ENCODE measurements at regions not wholly inside any gene's neighbourhood (a gene's known extent, or its start where the extent isn't known, plus 50 kb on each side); places are given as distances from the start of the nearest gene placed in this dataset.
A peak's percentile ranks its signal among the peaks of the same experiment; 100 is the strongest.

DNA sequence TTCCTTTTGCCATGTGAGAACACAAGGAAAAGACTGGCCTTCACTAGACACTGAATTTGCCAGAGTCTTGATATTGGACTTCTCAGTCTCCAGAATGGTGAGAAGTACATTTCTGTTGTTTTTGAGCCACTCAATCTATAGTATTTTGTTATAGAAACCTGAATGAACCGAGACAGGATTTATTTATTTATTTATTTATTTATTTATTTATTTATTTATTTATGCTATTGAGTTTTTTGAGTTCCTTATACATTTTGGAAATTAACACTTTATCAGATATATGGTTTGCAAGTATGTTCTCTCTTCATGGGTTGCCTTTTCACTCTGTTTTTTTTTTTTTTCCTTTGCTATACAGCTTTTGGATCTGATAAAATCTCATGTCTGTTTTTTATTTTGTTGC, 319.0 kb upstream of the PCDH20 start:
- Histone ChIP-seq H3K4me3 (ENCODE audit: insufficient read depth, low read length) (no peak overlapping the region), H3K4me1 (ENCODE audit: insufficient read depth, low read length) (no peaks in the 10 kb centered on the region), H3K79me2 (ENCODE audit: insufficient read depth, low read length) (no peaks in the 10 kb centered on the region), H3K4me2 (ENCODE audit: insufficient read depth, low read length) (no peak overlapping the region), H4K20me1 (ENCODE audit: insufficient read depth, low read length) (no peaks in the 10 kb centered on the region), H3K36me3 (ENCODE audit: insufficient read depth, low read length) (no peaks in the 10 kb centered on the region), H2AFZ (ENCODE audit: low read length) (no peak overlapping the region), H3K27ac (ENCODE audit: low read depth, low read length) (no peak overlapping the region), H3K27me3 (ENCODE audit: insufficient read depth, low read length) (no peaks in the 10 kb centered on the region), H3K9me3 (ENCODE audit: low read depth, low read length) (peaks cover 2% of the 10 kb centered on the region)
- TF ChIP-seq, protein P1, sequence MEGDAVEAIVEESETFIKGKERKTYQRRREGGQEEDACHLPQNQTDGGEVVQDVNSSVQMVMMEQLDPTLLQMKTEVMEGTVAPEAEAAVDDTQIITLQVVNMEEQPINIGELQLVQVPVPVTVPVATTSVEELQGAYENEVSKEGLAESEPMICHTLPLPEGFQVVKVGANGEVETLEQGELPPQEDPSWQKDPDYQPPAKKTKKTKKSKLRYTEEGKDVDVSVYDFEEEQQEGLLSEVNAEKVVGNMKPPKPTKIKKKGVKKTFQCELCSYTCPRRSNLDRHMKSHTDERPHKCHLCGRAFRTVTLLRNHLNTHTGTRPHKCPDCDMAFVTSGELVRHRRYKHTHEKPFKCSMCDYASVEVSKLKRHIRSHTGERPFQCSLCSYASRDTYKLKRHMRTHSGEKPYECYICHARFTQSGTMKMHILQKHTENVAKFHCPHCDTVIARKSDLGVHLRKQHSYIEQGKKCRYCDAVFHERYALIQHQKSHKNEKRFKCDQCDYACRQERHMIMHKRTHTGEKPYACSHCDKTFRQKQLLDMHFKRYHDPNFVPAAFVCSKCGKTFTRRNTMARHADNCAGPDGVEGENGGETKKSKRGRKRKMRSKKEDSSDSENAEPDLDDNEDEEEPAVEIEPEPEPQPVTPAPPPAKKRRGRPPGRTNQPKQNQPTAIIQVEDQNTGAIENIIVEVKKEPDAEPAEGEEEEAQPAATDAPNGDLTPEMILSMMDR (IDR thresholded peaks at IDR 0.05; ENCODE audit: extremely low read depth, low read depth, low read length) = no peak
- DNase-seq (ENCODE audit: insufficient read length, low spot score, missing footprints) = no peak

DNA sequence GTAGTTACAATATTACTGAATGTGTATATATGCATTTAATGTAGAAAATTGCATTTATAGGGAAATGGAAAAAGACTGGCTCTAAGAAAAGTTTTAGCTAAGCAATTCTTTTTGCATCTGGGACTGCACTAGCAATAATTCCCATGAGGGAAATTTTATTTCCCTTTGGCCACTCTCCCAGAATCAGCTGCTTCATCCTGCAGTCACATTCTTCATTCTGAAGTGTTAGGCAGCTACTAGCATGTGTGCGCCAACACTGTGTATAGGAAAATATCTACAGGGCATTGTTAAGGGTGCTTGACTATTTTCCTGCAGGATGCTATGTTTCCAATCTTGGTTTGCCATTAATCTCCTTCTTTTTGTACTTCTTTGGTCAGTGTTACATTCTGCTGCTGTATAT, 312.8 kb upstream of the PCDH20 start:
- no peak overlapping the region for H3K4me2 ChIP-seq (ENCODE audit: insufficient read depth, low read length)
- H3K4me1 ChIP-seq (ENCODE audit: insufficient read depth, low read length) = no peaks in the 10 kb centered on the region
- H3K79me2 ChIP-seq (ENCODE audit: insufficient read depth, low read length) = no peaks in the 10 kb centered on the region
- peak; percentile 65 for DNase-seq (ENCODE audit: insufficient read length, low spot score, missing footprints)
- H4K20me1 ChIP-seq (ENCODE audit: insufficient read depth, low read length) = no peaks in the 10 kb centered on the region
- no peak overlapping the region for H3K27ac ChIP-seq (ENCODE audit: low read depth, low read length)
- no peaks in the 10 kb centered on the region for H3K27me3 ChIP-seq (ENCODE audit: insufficient read depth, low read length)
- TF ChIP-seq, protein P1 (IDR thresholded peaks at IDR 0.05; ENCODE audit: extremely low read depth, low read depth, low read length) = no peak
- H3K9me3 ChIP-seq (ENCODE audit: low read depth, low read length) = peaks cover 2% of the 10 kb centered on the region
- H3K4me3 ChIP-seq (ENCODE audit: insufficient read depth, low read length) = no peak overlapping the region
- no peaks in the 10 kb centered on the region for H3K36me3 ChIP-seq (ENCODE audit: insufficient read depth, low read length)
- no peak overlapping the region for H2AFZ ChIP-seq (ENCODE audit: low read length)

DNA sequence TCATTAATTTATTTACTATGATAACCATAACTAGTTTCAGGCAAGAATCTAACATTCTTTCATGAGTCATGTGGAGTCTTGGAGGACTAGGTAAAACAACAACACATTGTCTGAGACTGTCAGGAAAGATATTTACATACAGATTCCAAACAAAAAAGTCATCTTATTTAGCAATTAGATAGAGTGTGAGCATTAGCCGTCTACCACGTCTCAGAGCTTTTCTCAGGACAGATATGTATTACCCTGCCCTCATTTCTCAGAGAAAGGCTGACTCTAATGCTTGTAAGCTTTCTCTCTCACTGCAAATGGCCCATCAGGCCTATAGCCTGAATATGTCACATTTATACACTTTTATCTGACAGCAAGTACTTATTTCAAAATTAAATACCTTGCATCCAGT, 312.1 kb upstream of the PCDH20 start:
- no peak for DNase-seq (ENCODE audit: insufficient read length, low spot score, missing footprints)
- H3K9me3 ChIP-seq (ENCODE audit: low read depth, low read length) = peaks cover 2% of the 10 kb centered on the region
- no peak overlapping the region for H3K27ac ChIP-seq (ENCODE audit: low read depth, low read length)
- H2AFZ ChIP-seq (ENCODE audit: low read length) = no peak overlapping the region
- H4K20me1 ChIP-seq (ENCODE audit: insufficient read depth, low read length) = no peaks in the 10 kb centered on the region
- TF ChIP-seq, protein P1 (IDR thresholded peaks at IDR 0.05; ENCODE audit: extremely low read depth, low read depth, low read length) = no peak
- H3K79me2 ChIP-seq (ENCODE audit: insufficient read depth, low read length) = no peaks in the 10 kb centered on the region
- H3K27me3 ChIP-seq (ENCODE audit: insufficient read depth, low read length) = no peaks in the 10 kb centered on the region
- no peak overlapping the region for H3K4me3 ChIP-seq (ENCODE audit: insufficient read depth, low read length)
- no peaks in the 10 kb centered on the region for H3K36me3 ChIP-seq (ENCODE audit: insufficient read depth, low read length)
- no peaks in the 10 kb centered on the region for H3K4me1 ChIP-seq (ENCODE audit: insufficient read depth, low read length)
- no peak overlapping the region for H3K4me2 ChIP-seq (ENCODE audit: insufficient read depth, low read length)

DNA sequence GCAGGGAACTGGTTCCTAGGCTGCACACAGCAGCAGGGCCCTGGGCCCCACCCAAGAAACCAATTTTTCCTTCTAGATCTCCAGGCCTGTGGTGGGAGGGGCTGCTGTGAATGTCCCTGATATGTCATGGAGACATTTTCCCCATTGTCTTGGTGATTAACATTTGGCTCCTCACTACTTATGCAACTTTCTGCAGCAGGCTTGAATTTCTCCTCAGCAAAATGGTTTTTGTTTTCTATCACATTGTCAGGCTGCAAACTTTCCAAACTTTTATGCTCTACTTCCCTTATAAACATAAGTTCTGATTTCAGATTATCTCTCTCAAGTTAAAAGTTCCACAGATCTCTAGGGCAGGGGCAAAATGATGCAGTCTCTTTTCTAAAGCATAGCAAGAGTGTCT, 310.2 kb upstream of the PCDH20 start:
- TF ChIP-seq, protein P1 (IDR thresholded peaks at IDR 0.05; ENCODE audit: extremely low read depth, low read depth, low read length) = no peak
- no peak overlapping the region for H3K27ac ChIP-seq (ENCODE audit: low read depth, low read length)
- DNase-seq (ENCODE audit: insufficient read length, low spot score, missing footprints) = no peak
- no peaks in the 10 kb centered on the region for H3K27me3 ChIP-seq (ENCODE audit: insufficient read depth, low read length)
- no peaks in the 10 kb centered on the region for H3K9me3 ChIP-seq (ENCODE audit: low read depth, low read length)
- H2AFZ ChIP-seq (ENCODE audit: low read length) = no peak overlapping the region
- no peaks in the 10 kb centered on the region for H4K20me1 ChIP-seq (ENCODE audit: insufficient read depth, low read length)
- no peak overlapping the region for H3K4me3 ChIP-seq (ENCODE audit: insufficient read depth, low read length)
- no peak overlapping the region for H3K4me2 ChIP-seq (ENCODE audit: insufficient read depth, low read length)
- H3K79me2 ChIP-seq (ENCODE audit: insufficient read depth, low read length) = no peaks in the 10 kb centered on the region
- H3K4me1 ChIP-seq (ENCODE audit: insufficient read depth, low read length) = no peaks in the 10 kb centered on the region
- no peaks in the 10 kb centered on the region for H3K36me3 ChIP-seq (ENCODE audit: insufficient read depth, low read length)

Data from osteoblast (primary cell).